Gastroesophageal sphincter (tissue), 3 donors: ENCODE measurements at regions not wholly inside any gene's neighbourhood (a gene's known extent, or its start where the extent isn't known, plus 50 kb on each side); places are given as distances from the start of the nearest gene placed in this dataset.

ENCODE experiments used
- CTCF ChIP-seq, 4 experiments: fragments of 200-600 bp in 2 of 4; fragments of 450-650 bp in 2 of 4; sonication (generic) in 1 of 4; IDR thresholded peaks; one replicate each; pipeline ENCODE4 v1.5.1; 2017 to 2019; ENCODE audit warnings: antibody characterized with exemption in 4 of 4, mild to moderate bottlenecking in 2 of 4, moderate library complexity in 2 of 4
- EP300 ChIP-seq: sonication (generic); formaldehyde crosslinking; IDR thresholded peaks from one replicate; pipeline ENCODE4 v1.6.1; 2017; ENCODE audit warnings: antibody characterized with exemption, mild to moderate bottlenecking
- POLR2A ChIP-seq, 2 donors: fragments of 450-650 bp; IDR thresholded peaks; one replicate each; pipeline ENCODE4 v1.6.1; 2017; ENCODE audit warnings: antibody characterized with exemption in 2 of 2, mild to moderate bottlenecking in 2 of 2, moderate library complexity in 1 of 2

GRCh38 chr9:103323699-103324098, 328.6 kb downstream of the CYLC2 start:
- no peak for TF ChIP-seq POLR2A (IDR thresholded peaks at IDR 0.05)
- no peak for TF ChIP-seq CTCF (IDR thresholded peaks at IDR 0.05)
- no peak for TF ChIP-seq EP300
